ENCODE measurements at regions not wholly inside any gene's neighbourhood (a gene's known extent, or its start where the extent isn't known, plus 50 kb on each side); places are given as distances from the start of the nearest gene placed in this dataset.
"Not testable (repeated sequence)": the region's sequence is repeated elsewhere in the genome, so short reads cannot be mapped to it uniquely, and the experiment has no call there.

GRCh38 chr4:104649631-104650030 lies 154.9 kb upstream of the CXXC4 start:
- intact Hi-C loops (cut with DNase I) = no loop called here
- DNase-seq = no peak

GRCh38 chr4:104662269-104662668 lies 167.6 kb upstream of the CXXC4 start:
- DNase-seq; intact Hi-C loops (cut with DNase I): not testable (repeated sequence)

GRCh38 chr4:104677116-104677515 lies 182.4 kb upstream of the CXXC4 start:
- DNase-seq = peak in 2 of 10 donors; percentile 7 to 9
- intact Hi-C loops (cut with DNase I) = no loop called here

GRCh38 chr4:104682311-104682710 lies 187.6 kb upstream of the CXXC4 start:
- DNase-seq = no peak
- intact Hi-C loops (cut with DNase I) = no loop called here

- no peak for DNase-seq
- intact Hi-C loops (cut with DNase I) = no loop called here
These were observed 199.0 kb upstream of the CXXC4 start for GRCh38 chr4:104693601-104694201.

GRCh38 chr4:104716584-104716983 lies 221.9 kb upstream of the CXXC4 start:
- no peak for DNase-seq

GRCh38 chr4:104719539-104720230 lies 225.0 kb upstream of the CXXC4 start:
- no peak for DNase-seq
- intact Hi-C loops (cut with DNase I) = no loop called here

More at GRCh38 chr4:104716584-104716983, 221.9 kb upstream of the CXXC4 start:
- intact Hi-C loops (cut with DNase I) = no loop called here

- no peak for DNase-seq
- intact Hi-C loops (cut with DNase I) = no loop called here
These were observed 227.8 kb upstream of the CXXC4 start for GRCh38 chr4:104722467-104722866.

GRCh38 chr4:104726002-104726401 lies 231.3 kb upstream of the CXXC4 start:
- intact Hi-C loops (cut with DNase I) = no loop called here
- no peak for DNase-seq

- intact Hi-C loops (cut with DNase I) = no loop called here
- no peak for DNase-seq
These were observed 232.9 kb upstream of the CXXC4 start for GRCh38 chr4:104727643-104728042.

- DNase-seq = no peak
- intact Hi-C loops (cut with DNase I) = no loop called here
These were observed 233.9 kb upstream of the CXXC4 start for GRCh38 chr4:104728380-104729122.

- intact Hi-C loops (cut with DNase I) = no loop called here
These were observed 238.1 kb upstream of the CXXC4 start for GRCh38 chr4:104732766-104733165.

GRCh38 chr4:104735174-104735573 lies 240.5 kb upstream of the CXXC4 start:
- no peak for DNase-seq
- intact Hi-C loops (cut with DNase I) = no loop called here

More at GRCh38 chr4:104732766-104733165, 238.1 kb upstream of the CXXC4 start:
- no peak for DNase-seq

- intact Hi-C loops (cut with DNase I) = no loop called here
These were observed 245.5 kb upstream of the CXXC4 start for GRCh38 chr4:104740161-104740560.

GRCh38 chr4:104743215-104743653 lies 248.5 kb upstream of the CXXC4 start:
- intact Hi-C loops (cut with DNase I) = no loop called here
- DNase-seq = no peak

More at GRCh38 chr4:104740161-104740560, 245.5 kb upstream of the CXXC4 start:
- DNase-seq = no peak

- no peak for DNase-seq
- intact Hi-C loops (cut with DNase I) = no loop called here
These were observed 252.9 kb upstream of the CXXC4 start for GRCh38 chr4:104747635-104748034.

- intact Hi-C loops (cut with DNase I) = no loop called here
- DNase-seq = no peak
These were observed 254.4 kb upstream of the CXXC4 start for GRCh38 chr4:104749062-104749461.

GRCh38 chr4:104750008-104750407 lies 255.3 kb upstream of the CXXC4 start:
- intact Hi-C loops (cut with DNase I) = no loop called here
- DNase-seq = no peak

- intact Hi-C loops (cut with DNase I) = no loop called here
- DNase-seq = no peak
These were observed 256.8 kb upstream of the CXXC4 start for GRCh38 chr4:104751468-104751867.

GRCh38 chr4:104752337-104752736 lies 257.6 kb upstream of the CXXC4 start:
- intact Hi-C loops (cut with DNase I) = no loop called here
- no peak for DNase-seq

- intact Hi-C loops (cut with DNase I) = no loop called here
- no peak for DNase-seq
These were observed 262.1 kb upstream of the CXXC4 start for GRCh38 chr4:104756837-104757236.

GRCh38 chr4:104758574-104758973 lies 263.9 kb upstream of the CXXC4 start:
- DNase-seq = no peak
- intact Hi-C loops (cut with DNase I) = no loop called here
